Endothelial cell of umbilical vein (primary cell): ENCODE measurements at regions not wholly inside any gene's neighbourhood (a gene's known extent, or its start where the extent isn't known, plus 50 kb on each side); places are given as distances from the start of the nearest gene placed in this dataset.

Experiments
- BruUV-seq: library from RNA; stranded (reverse); fragments of 400-500 nt; replicated peaks from 2 replicates; lab custom pipeline; 2021; lab: Mats Ljungman, UMichigan
- CTCF ChIA-PET: fragments of 300-600, 350-600 bp; sonication (Branson Sonifier 250); formaldehyde crosslinking; loops from one replicate; lab custom pipeline; 2021; ENCODE audit warnings: antibody characterized with exemption, inconsistent platforms; lab: Charles Lee
- POLR2A ChIA-PET: fragments of 300-600, 350-600 bp; sonication (Branson Sonifier 250); formaldehyde crosslinking; loops from one replicate; lab custom pipeline; 2021; ENCODE audit warnings: antibody characterized with exemption, inconsistent platforms; lab: Charles Lee
- DNase-seq: peaks from one replicate; pipeline ENCODE4 v3.0.0-alpha.2; 2011; ENCODE audit warnings: low read depth, low spot score
- FAIRE-seq: peaks from 2 replicates; lab custom pipeline; 2011; peaks lifted over from hg19 to GRCh38; lab: Jason Lieb, UNC
- H2AFZ ChIP-seq: 2 replicates; pipeline ENCODE4 v1.6.0; 2012; ENCODE audit warnings: low read depth, low read length, control low read depth, inconsistent platforms
- H3K27ac ChIP-seq: 2 replicates; pipeline ENCODE4 v1.5.1; 2011; ENCODE audit warnings: low read depth, mild to moderate bottlenecking, control low read depth, low read length, moderate library complexity; ENCODE audit not compliant: insufficient read depth
- H3K27me3 ChIP-seq, 2 experiments: 2 replicates each; pipeline versions ENCODE4 v1.6.0 to v1.6.1; 2011; ENCODE audit warnings: low read length in 2 of 2, mixed read lengths in 1 of 2; ENCODE audit not compliant: control insufficient read depth in 2 of 2, insufficient read depth in 2 of 2
- H3K36me3 ChIP-seq, 2 experiments: 2 replicates in 1 of 2; 3 replicates in 1 of 2; pipeline ENCODE4 v1.5.1; 2011; ENCODE audit warnings: low read length in 2 of 2, mild to moderate bottlenecking in 1 of 2, moderate library complexity in 1 of 2; ENCODE audit not compliant: control insufficient read depth in 2 of 2, insufficient read depth in 2 of 2; ENCODE audit errors: extremely low read depth in 1 of 2
- H3K4me1 ChIP-seq: 3 replicates; pipeline ENCODE4 v1.5.1; 2011; ENCODE audit warnings: mild to moderate bottlenecking, low read length; ENCODE audit not compliant: control insufficient read depth, insufficient read depth; ENCODE audit errors: extremely low read depth
- H3K4me2 ChIP-seq: 2 replicates; pipeline ENCODE4 v1.6.1; 2011; ENCODE audit warnings: low read length, control low read depth, mixed read lengths; ENCODE audit not compliant: insufficient read depth
- H3K4me3 ChIP-seq, 3 experiments: fragments of 200-600 bp in 1 of 3; sonication (generic), shearing (Covaris generic) in 1 of 3; replicated peaks in 1 of 3; 2 replicates each; pipeline ENCODE4 v1.5.1; 2011 to 2016; ENCODE audit warnings: control low read depth in 3 of 3, low read length in 3 of 3, mild to moderate bottlenecking in 2 of 3, inconsistent platforms in 1 of 3, low read depth in 1 of 3, moderate library complexity in 1 of 3; ENCODE audit not compliant: insufficient read depth in 1 of 3
- H3K79me2 ChIP-seq: 2 replicates; pipeline ENCODE4 v1.6.0; 2012; ENCODE audit warnings: low read length, inconsistent platforms; ENCODE audit not compliant: control insufficient read depth, insufficient read depth
- H3K9ac ChIP-seq: replicated peaks from 2 replicates; pipeline ENCODE3; 2011; ENCODE audit warnings: low read length, control low read depth; ENCODE audit not compliant: insufficient read depth; ENCODE audit errors: extremely low read depth
- H3K9me1 ChIP-seq: replicated peaks from 3 replicates; pipeline ENCODE4 v1.6.0; 2011; ENCODE audit warnings: mild to moderate bottlenecking, low read length; ENCODE audit not compliant: control insufficient read depth, insufficient read depth; ENCODE audit errors: extremely low read depth
- H3K9me3 ChIP-seq: replicated peaks from 2 replicates; pipeline ENCODE4 v1.5.1; 2012; ENCODE audit warnings: low read length, inconsistent platforms; ENCODE audit not compliant: control insufficient read depth, insufficient read depth
- H4K20me1 ChIP-seq: replicated peaks from 2 replicates; pipeline ENCODE3; 2011; ENCODE audit warnings: mild to moderate bottlenecking, low read length; ENCODE audit not compliant: control insufficient read depth, insufficient read depth; ENCODE audit errors: extremely low read depth
- CTCF ChIP-seq, 2 donors: IDR thresholded peaks; 1 replicate in 1 of 2; 2 replicates in 1 of 2; pipeline ENCODE4 v1.5.1; 2011; ENCODE audit warnings: low read length in 2 of 2, mild to moderate bottlenecking in 2 of 2, moderate library complexity in 2 of 2, control low read depth in 1 of 2, inconsistent platforms in 1 of 2, low read depth in 1 of 2; ENCODE audit not compliant: insufficient read depth in 1 of 2; ENCODE audit errors: extremely low read depth in 1 of 2
- EZH2 ChIP-seq: IDR thresholded peaks from 2 replicates; pipeline ENCODE4 v1.6.1; 2012; ENCODE audit warnings: borderline replicate concordance, low read depth, mild to moderate bottlenecking, moderate library complexity, low read length, inconsistent platforms; ENCODE audit not compliant: severe bottlenecking
- FOS ChIP-seq: IDR thresholded peaks from 2 replicates; pipeline ENCODE4 v1.6.1; 2011; ENCODE audit warnings: mild to moderate bottlenecking, low read length, moderate library complexity, borderline replicate concordance; ENCODE audit not compliant: insufficient read depth
- JUN ChIP-seq: IDR thresholded peaks from 2 replicates; pipeline ENCODE4 v1.6.1; 2011; ENCODE audit warnings: borderline replicate concordance, low read depth; ENCODE audit not compliant: insufficient read length, insufficient read depth
- MYC ChIP-seq: IDR thresholded peaks from one replicate; pipeline ENCODE4 v1.6.1; 2011; ENCODE audit warnings: mild to moderate bottlenecking, low read depth, low read length
- POLR2AphosphoS5 ChIP-seq: IDR thresholded peaks from 2 replicates; pipeline ENCODE4 v1.6.1; 2012; ENCODE audit warnings: low read depth, mild to moderate bottlenecking, control low read depth, low read length, moderate library complexity; ENCODE audit not compliant: insufficient read depth
- dilution Hi-C: fragments of 300-500 bp; cut with MboI; formaldehyde crosslinking; loops from one replicate; pipeline ENCODE4 v1.15.0; 2019; ENCODE audit warnings: low sequenced_read_pairs; ENCODE audit not compliant: extremely low pct_ligation_motif_present
- intact Hi-C: fragments of 100-400 bp; cut with micrococcal nuclease; formaldehyde crosslinking; loops from one replicate; pipeline ENCODE4 v1.10.0; 2022

GRCh38 chr4:153137677-153138630 is 66.3 kb upstream of the TRIM2 start:
- H3K36me3 ChIP-seq = no peaks in the 10 kb centered on the region
- H3K9me3 ChIP-seq = no peaks in the 10 kb centered on the region
- no peak overlapping the region for H3K4me3 ChIP-seq
- no peaks in the 10 kb centered on the region for H4K20me1 ChIP-seq
- no peaks in the 10 kb centered on the region for H3K27me3 ChIP-seq
- H3K79me2 ChIP-seq = no peaks in the 10 kb centered on the region
- FAIRE-seq = no peak
- CTCF ChIA-PET = interaction anchor here (1.1 to 2.1 kb wide), 2 partner anchors 10 to 54 kb away, joined by 3 to 11 read pairs; no protein-coding TSS in a partner anchor
- H3K9ac ChIP-seq = no peak overlapping the region
- no peak overlapping the region for H3K27ac ChIP-seq
- dilution Hi-C loops = no loop called here
- H3K4me2 ChIP-seq = no peak overlapping the region
- intact Hi-C loops = no loop called here
- POLR2A ChIA-PET = no interaction called here
- H3K9me1 ChIP-seq = no peaks in the 10 kb centered on the region
- TF ChIP-seq MYC (no peak), FOS (no peak)
- no peaks in the 10 kb centered on the region for H3K4me1 ChIP-seq
- DNase-seq = no peak
- BruUV-seq = no TSS peak
- no peak overlapping the region for H2AFZ ChIP-seq

- POLR2A ChIA-PET = no interaction called here
- FAIRE-seq (no peak), DNase-seq (no peak)
- Histone ChIP-seq H3K79me2 (no peaks in the 10 kb centered on the region), H3K9me3 (no peaks in the 10 kb centered on the region), H3K27me3 (no peaks in the 10 kb centered on the region), H4K20me1 (no peaks in the 10 kb centered on the region), H3K36me3 (no peaks in the 10 kb centered on the region), H3K4me3 (no peak overlapping the region), H3K27ac (no peak overlapping the region), H3K4me1 (peaks cover 8% of the 10 kb centered on the region), H3K9me1 (no peaks in the 10 kb centered on the region), H3K4me2 (no peak overlapping the region), H3K9ac (no peak overlapping the region), H2AFZ (no peak overlapping the region)
- TF ChIP-seq EZH2 (no peak), POLR2AphosphoS5 (no peak), MYC (no peak), FOS (no peak), CTCF (IDR thresholded peaks at IDR 0.05; ENCODE audit: extremely low read depth in 1 of 2, insufficient read depth in 1 of 2, low read depth in 1 of 2, low read length in 2 of 2) (no peak), JUN (no peak)
- dilution Hi-C loops (no loop called here), intact Hi-C loops (no loop called here)
- BruUV-seq = no TSS peak
- CTCF ChIA-PET = no interaction called here
Measured at GRCh38 chr4:153138736-153139135, 65.5 kb upstream of the TRIM2 start.
